Left kidney (tissue), 1 donor: ENCODE measurements at regions not wholly inside any gene's neighbourhood (a gene's known extent, or its start where the extent isn't known, plus 50 kb on each side); places are given as distances from the start of the nearest gene placed in this dataset.
"Not testable (repeated sequence)": the region's sequence is repeated elsewhere in the genome, so short reads cannot be mapped to it uniquely, and the experiment has no call there.

ENCODE experiments used
- DNase-seq: peaks from one replicate; pipeline ENCODE4 v3.0.0-alpha.2; 2013

- no peak for DNase-seq
Measured at GRCh38 chr5:83001796-83002381, 75.3 kb downstream of the TMEM167A start.

- DNase-seq, result peak; percentile 25
Measured at GRCh38 chr5:83000922-83001321, 76.3 kb downstream of the TMEM167A start.

- peak; percentile 10 for DNase-seq
Measured at GRCh38 chr5:83000428-83000827, 76.8 kb downstream of the TMEM167A start.

GRCh38 chr5:82993416-82993815 lies 83.8 kb downstream of the TMEM167A start:
- DNase-seq, result no peak

GRCh38 chr5:82992646-82993045 lies 84.5 kb downstream of the TMEM167A start:
- DNase-seq, result no peak

- no peak for DNase-seq
Measured at GRCh38 chr5:82991678-82992323, 85.4 kb downstream of the TMEM167A start.

GRCh38 chr5:82991059-82991458 lies 86.1 kb downstream of the TMEM167A start:
- DNase-seq, result no peak

GRCh38 chr5:82987188-82987587 lies 90.0 kb downstream of the TMEM167A start:
- no peak for DNase-seq

GRCh38 chr5:82986404-82986803 lies 90.8 kb downstream of the TMEM167A start:
- no peak for DNase-seq

GRCh38 chr5:82985763-82986162 lies 91.4 kb downstream of the TMEM167A start:
- no peak for DNase-seq

GRCh38 chr5:82984786-82985735 lies 92.1 kb downstream of the TMEM167A start:
- DNase-seq, result peak; percentile 36

- no peak for DNase-seq
Measured at GRCh38 chr5:82982846-82983245, 94.3 kb downstream of the TMEM167A start.

- DNase-seq, result not testable (repeated sequence)
Measured at GRCh38 chr5:82976887-82977286, 100.3 kb downstream of the TMEM167A start.

- no peak for DNase-seq
Measured at GRCh38 chr5:82975812-82976211, 101.4 kb downstream of the TMEM167A start.

- DNase-seq, result no peak
Measured at GRCh38 chr5:82975396-82975795, 101.8 kb downstream of the TMEM167A start.

- not testable (repeated sequence) for DNase-seq
Measured at GRCh38 chr5:82974346-82974745, 102.8 kb downstream of the TMEM167A start.

- no peak for DNase-seq
Measured at GRCh38 chr5:82971901-82972300, 105.3 kb downstream of the TMEM167A start.

GRCh38 chr5:82971034-82971806 lies 106.0 kb downstream of the TMEM167A start:
- not testable (repeated sequence) for DNase-seq

GRCh38 chr5:82969221-82969976 lies 107.8 kb downstream of the TMEM167A start:
- not testable (repeated sequence) for DNase-seq

GRCh38 chr5:82967072-82967471 lies 110.1 kb downstream of the TMEM167A start:
- no peak for DNase-seq

GRCh38 chr5:82959466-82959865 lies 117.7 kb downstream of the TMEM167A start:
- no peak for DNase-seq
